A549 (cell line): ENCODE measurements at regions not wholly inside any gene's neighbourhood (a gene's known extent, or its start where the extent isn't known, plus 50 kb on each side); places are given as distances from the start of the nearest gene placed in this dataset.

Source experiments
- ATAC-seq, 2 experiments: fragments of 200-7000 bp in 1 of 2; fragments of >200 bp in 1 of 2; cut with Nextera tagmentation in 1 of 2; cut with Tn5 transposase in 1 of 2; 3 replicates each; pipeline versions ENCODE4 v1.8.0 to v1.9.1; 2018 to 2020; ENCODE audit warnings: mild to moderate bottlenecking in 1 of 2, moderate library complexity in 1 of 2
- CTCF ChIA-PET: fragments of 300-600 bp; sonication (Branson Sonifier 250); formaldehyde crosslinking; extraction: SDS; loops from one replicate; lab custom pipeline; 2021; ENCODE audit warnings: antibody characterized with exemption, inconsistent platforms; lab: Yijun Ruan, JAX
- POLR2A ChIA-PET: fragments of 350-600 bp; formaldehyde crosslinking; extraction: SDS; loops from one replicate; lab custom pipeline; 2021; ENCODE audit warnings: antibody characterized with exemption, inconsistent platforms; lab: Yijun Ruan, JAX
- DNase-seq, 2 experiments: peaks; one replicate each; pipeline versions ENCODE4 v3.0.0 to v3.0.0-alpha.2; 2011 to 2016; ENCODE audit warnings: low read depth in 1 of 2, low spot score in 1 of 2
- FAIRE-seq: peaks from 2 replicates; lab custom pipeline; 2011; peaks lifted over from hg19 to GRCh38; lab: Jason Lieb, UNC
- H3K27ac ChIP-seq, 2 experiments: fragments of >200 bp; sonication (Bioruptor Twin); formaldehyde crosslinking; 3 replicates each; pipeline ENCODE4 v1.5.1; 2016 to 2017
- H3K4me1 ChIP-seq: fragments of >200 bp; sonication (Bioruptor Twin); formaldehyde crosslinking; 3 replicates; pipeline ENCODE4 v1.6.1; 2016
- H3K4me2 ChIP-seq: fragments of >200 bp; sonication (Bioruptor Twin); formaldehyde crosslinking; 3 replicates; pipeline ENCODE4 v1.6.1; 2016
- H3K4me3 ChIP-seq: fragments of >200 bp; sonication (Bioruptor Twin); formaldehyde crosslinking; 3 replicates; pipeline ENCODE4 v1.5.1; 2016
- H3K9me3 ChIP-seq: fragments of >200 bp; sonication (Bioruptor Twin); formaldehyde crosslinking; 3 replicates; pipeline ENCODE4 v1.6.1; 2016
- CBX8 ChIP-seq: fragments of 200-600 bp; sonication (generic); IDR thresholded peaks from 2 replicates; pipeline ENCODE4 v1.6.1; 2016
- CEBPB ChIP-seq, 2 experiments: fragments of >200 bp in 1 of 2; sonication (Bioruptor Twin) in 1 of 2; formaldehyde crosslinking in 1 of 2; IDR thresholded peaks; 2 replicates each; pipeline ENCODE4 v1.6.1; 2012 to 2016
- CHD2 ChIP-seq: fragments of 150-350 bp; IDR thresholded peaks from 2 replicates; pipeline ENCODE4 v1.6.1; 2014; ENCODE audit warnings: low read length; ENCODE audit not compliant: partially characterized antibody
- FOSB ChIP-seq: fragments of 250-450 bp; sonication (Bioruptor Pico); IDR thresholded peaks from 2 replicates; pipeline ENCODE4 v1.5.0; 2020; ENCODE audit warnings: mild to moderate bottlenecking, moderate library complexity
- FOXS1 ChIP-seq: fragments of 250-450 bp; sonication (Bioruptor Pico); IDR thresholded peaks from 2 replicates; pipeline ENCODE4 v1.5.0; 2020; ENCODE audit warnings: mild to moderate bottlenecking, moderate library complexity
- HOXB5 ChIP-seq: fragments of 250-450 bp; sonication (Bioruptor Pico); IDR thresholded peaks from 2 replicates; pipeline ENCODE4 v1.5.0; 2020; ENCODE audit warnings: mild to moderate bottlenecking, moderate library complexity
- KDM1A ChIP-seq: fragments of 200-600 bp; sonication (generic); IDR thresholded peaks from 2 replicates; pipeline ENCODE4 v1.6.1; 2016; ENCODE audit warnings: low read depth, mild to moderate bottlenecking
- MAFK ChIP-seq: fragments of 450-650 bp; IDR thresholded peaks from 2 replicates; pipeline ENCODE4 v1.6.1; 2014; ENCODE audit not compliant: partially characterized antibody
- MYC ChIP-seq: IDR thresholded peaks from 2 replicates; pipeline ENCODE4 v1.6.1; 2012; ENCODE audit warnings: mild to moderate bottlenecking, inconsistent platforms, low read length, improper control_type of control experiment, borderline replicate concordance
- NPAS2 ChIP-seq: fragments of 250-450 bp; sonication (Bioruptor Pico); IDR thresholded peaks from 2 replicates; pipeline ENCODE4 v1.8.0; 2022; ENCODE audit warnings: mild to moderate bottlenecking, moderate library complexity, borderline replicate concordance
- NR3C1 ChIP-seq: fragments of >200 bp; sonication (Bioruptor Twin); formaldehyde crosslinking; IDR thresholded peaks from 3 replicates; pipeline ENCODE4 v1.6.1; 2017
- PHF8 ChIP-seq: fragments of 200-600 bp; sonication (generic); IDR thresholded peaks from 2 replicates; pipeline ENCODE4 v1.6.1; 2016; ENCODE audit warnings: low read depth, mild to moderate bottlenecking, antibody characterized with exemption, moderate library complexity, borderline replicate concordance
- SMC3 ChIP-seq: fragments of >200 bp; sonication (Bioruptor Twin); formaldehyde crosslinking; IDR thresholded peaks from 3 replicates; pipeline ENCODE4 v1.6.1; 2018; ENCODE audit warnings: inconsistent platforms
- ZFP36 ChIP-seq: fragments of 450-650 bp; IDR thresholded peaks from 2 replicates; pipeline ENCODE4 v1.6.1; 2014; ENCODE audit warnings: borderline replicate concordance; ENCODE audit not compliant: partially characterized antibody
- WGBS: methylation state at CpG from one replicate; pipeline ENCODE4 v1.1.6; 2017; ENCODE audit errors: missing lambda C conversion rate; 5-methylcytosine and 5-hydroxymethylcytosine counted together
- TF ChIP-seq, protein P1 (sequence below): IDR thresholded peaks from 2 replicates; pipeline ENCODE4 v1.6.1; 2012
- TF ChIP-seq, protein P2 (sequence below): fragments of >200 bp; sonication (Bioruptor Twin); formaldehyde crosslinking; IDR thresholded peaks from 2 replicates; pipeline ENCODE4 v1.6.1; 2016
- TF ChIP-seq, protein P3 (sequence below): fragments of >200 bp; sonication (Bioruptor Twin); formaldehyde crosslinking; IDR thresholded peaks from 3 replicates; pipeline ENCODE4 v1.6.1; 2016
- TF ChIP-seq, protein P4 (sequence below): IDR thresholded peaks from 2 replicates; pipeline ENCODE4 v1.6.1; 2012

DNA sequence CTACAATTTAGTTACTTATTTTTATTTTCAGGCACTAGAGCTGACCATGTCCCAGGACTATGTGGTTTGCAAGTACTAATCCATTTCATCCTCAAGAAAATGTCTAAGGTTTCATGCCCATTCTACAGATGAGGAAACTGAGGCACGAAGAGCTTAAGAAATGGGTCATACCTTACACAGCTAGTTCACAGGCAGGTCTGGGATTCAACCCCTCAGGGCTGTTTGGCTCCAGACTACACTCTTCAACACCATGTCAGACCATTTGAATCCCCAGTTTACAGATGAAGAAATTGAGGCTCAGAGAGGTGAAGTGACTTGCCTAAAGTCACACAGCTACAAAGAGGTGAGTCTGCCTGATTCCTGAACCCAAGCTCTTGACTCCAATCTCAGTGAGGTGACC, 144.1 kb downstream of the MIAT start:
- DNase-seq (no peak), FAIRE-seq (no peak), ATAC-seq (no peak)
- Histone ChIP-seq H3K4me1 (peaks cover 13% of the 10 kb centered on the region; the same call in 2 of the 3 replicates), H3K4me3 (no peak overlapping the region), H3K4me2 (no peak overlapping the region; the same call in 1 of the 3 replicates), H3K9me3 (no peaks in the 10 kb centered on the region), H3K27ac (no peak overlapping the region; a peak in 1 of 6 replicates)
- ChIA-PET CTCF (no interaction called here), POLR2A (no interaction called here)
- WGBS, result 82% methylated on average over 1 of the region's 1 CpG
- TF ChIP-seq KDM1A (peak; percentile 84; the same call in 1 of the 2 replicates), CHD2 (no peak), MYC (no peak), ZFP36 (peak; percentile 11)

DNA sequence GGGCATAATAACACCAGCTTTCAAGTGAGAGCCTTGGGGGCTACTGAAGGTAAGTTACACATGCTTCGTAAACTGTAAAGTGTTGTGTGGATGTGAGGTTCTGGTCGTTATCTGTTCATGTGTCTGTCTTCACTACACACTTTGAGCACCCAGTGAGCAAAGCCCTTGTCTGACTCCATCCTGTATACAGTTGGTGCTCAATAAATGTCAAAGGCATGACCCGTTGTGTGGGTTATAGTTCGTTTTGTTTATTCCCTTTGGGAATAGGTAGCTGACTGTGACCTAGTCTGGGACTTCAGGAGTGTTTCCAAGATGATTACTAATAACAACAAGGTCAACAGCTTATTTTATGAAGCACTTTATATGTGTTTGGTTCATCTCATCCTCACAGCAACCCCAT, 146.9 kb downstream of the MIAT start:
- no peak for ATAC-seq

DNA sequence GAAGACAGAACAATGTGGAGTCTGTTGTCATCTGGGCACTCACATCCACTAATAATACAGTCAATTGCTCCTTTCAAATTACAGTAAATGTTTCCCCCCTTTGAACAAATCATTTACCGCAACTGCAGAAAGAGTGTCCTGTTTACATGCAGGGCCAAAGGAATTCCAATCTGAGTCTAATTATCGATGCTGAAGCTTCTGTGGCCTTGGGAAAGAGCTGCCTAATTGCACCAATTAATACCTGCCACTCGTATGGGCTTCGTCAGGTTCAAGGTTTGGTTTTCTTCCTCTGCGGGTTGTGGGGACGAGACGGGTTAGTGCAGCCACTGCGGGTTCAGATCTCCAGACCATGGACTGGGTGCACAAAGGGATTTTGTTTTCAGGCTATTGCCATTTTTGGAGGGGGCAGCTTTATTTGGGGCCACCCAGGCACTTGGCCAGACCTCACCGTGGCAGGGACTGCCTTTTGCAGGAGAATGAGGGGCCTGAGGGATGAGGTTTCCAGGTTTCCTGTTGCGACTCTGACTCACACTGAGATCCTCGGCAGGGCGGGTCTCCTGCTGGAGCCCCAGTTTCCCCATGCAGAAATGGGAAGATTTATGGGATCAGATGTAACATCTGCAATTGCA, 147.6 kb downstream of the MIAT start:
- no peak for ATAC-seq
- Histone ChIP-seq H3K4me1 (peaks cover 13% of the 10 kb centered on the region; the same call in 2 of the 3 replicates), H3K27ac (peak overlapping the region in 1 of 2 experiments; percentile 21; a peak in 1 of 6 replicates), H3K9me3 (no peaks in the 10 kb centered on the region), H3K4me3 (no peak overlapping the region), H3K4me2 (no peak overlapping the region)
- 80% methylated on average over 8 of the region's 12 CpGs for WGBS
- CTCF ChIA-PET, result interaction anchor here (1.3 to 1.5 kb wide), 3 partner anchors 9 to 21 kb away, joined by 3 to 4 read pairs (median 4); no protein-coding TSS in a partner anchor
- no peak for DNase-seq
- no peak for FAIRE-seq
- TF ChIP-seq CBX8 (no peak), PHF8 (no peak)
- TF ChIP-seq, protein P1, sequence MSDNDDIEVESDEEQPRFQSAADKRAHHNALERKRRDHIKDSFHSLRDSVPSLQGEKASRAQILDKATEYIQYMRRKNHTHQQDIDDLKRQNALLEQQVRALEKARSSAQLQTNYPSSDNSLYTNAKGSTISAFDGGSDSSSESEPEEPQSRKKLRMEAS, result no peak
- TF ChIP-seq, protein P2, sequence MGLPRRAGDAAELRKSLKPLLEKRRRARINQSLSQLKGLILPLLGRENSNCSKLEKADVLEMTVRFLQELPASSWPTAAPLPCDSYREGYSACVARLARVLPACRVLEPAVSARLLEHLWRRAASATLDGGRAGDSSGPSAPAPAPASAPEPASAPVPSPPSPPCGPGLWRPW, result no peak
- POLR2A ChIA-PET, result no interaction called here

More for the DNA sequence above, 146.9 kb downstream of the MIAT start:
- ChIA-PET POLR2A (no interaction called here), CTCF (interaction anchor here (1.3 kb wide), 1 partner anchor 21 kb away, joined by 3 read pairs; no protein-coding TSS in a partner anchor)
- Histone ChIP-seq H3K4me3 (no peak overlapping the region), H3K4me1 (peaks cover 13% of the 10 kb centered on the region; the same call in 2 of the 3 replicates), H3K9me3 (no peaks in the 10 kb centered on the region), H3K4me2 (no peak overlapping the region), H3K27ac (no peak overlapping the region)
- no peak for DNase-seq
- TF ChIP-seq CEBPB (IDR thresholded peaks at IDR 0.05) (no peak), MAFK (no peak), FOSB (no peak), NR3C1 (no peak), FOXS1 (CRISPR knock-in tag) (no peak), CHD2 (no peak), NPAS2 (CRISPR knock-in tag) (no peak), HOXB5 (CRISPR knock-in tag) (no peak), SMC3 (no peak), PHF8 (no peak)
- TF ChIP-seq, protein P3, sequence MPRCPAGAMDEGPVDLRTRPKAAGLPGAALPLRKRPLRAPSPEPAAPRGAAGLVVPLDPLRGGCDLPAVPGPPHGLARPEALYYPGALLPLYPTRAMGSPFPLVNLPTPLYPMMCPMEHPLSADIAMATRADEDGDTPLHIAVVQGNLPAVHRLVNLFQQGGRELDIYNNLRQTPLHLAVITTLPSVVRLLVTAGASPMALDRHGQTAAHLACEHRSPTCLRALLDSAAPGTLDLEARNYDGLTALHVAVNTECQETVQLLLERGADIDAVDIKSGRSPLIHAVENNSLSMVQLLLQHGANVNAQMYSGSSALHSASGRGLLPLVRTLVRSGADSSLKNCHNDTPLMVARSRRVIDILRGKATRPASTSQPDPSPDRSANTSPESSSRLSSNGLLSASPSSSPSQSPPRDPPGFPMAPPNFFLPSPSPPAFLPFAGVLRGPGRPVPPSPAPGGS, result no peak
- TF ChIP-seq, protein P4, sequence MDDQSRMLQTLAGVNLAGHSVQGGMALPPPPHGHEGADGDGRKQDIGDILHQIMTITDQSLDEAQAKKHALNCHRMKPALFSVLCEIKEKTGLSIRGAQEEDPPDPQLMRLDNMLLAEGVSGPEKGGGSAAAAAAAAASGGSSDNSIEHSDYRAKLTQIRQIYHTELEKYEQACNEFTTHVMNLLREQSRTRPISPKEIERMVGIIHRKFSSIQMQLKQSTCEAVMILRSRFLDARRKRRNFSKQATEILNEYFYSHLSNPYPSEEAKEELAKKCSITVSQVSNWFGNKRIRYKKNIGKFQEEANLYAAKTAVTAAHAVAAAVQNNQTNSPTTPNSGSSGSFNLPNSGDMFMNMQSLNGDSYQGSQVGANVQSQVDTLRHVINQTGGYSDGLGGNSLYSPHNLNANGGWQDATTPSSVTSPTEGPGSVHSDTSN, result no peak
- no peak for FAIRE-seq
- WGBS, result 51% methylated on average over 4 of the region's 4 CpGs
